Neural cell (in vitro differentiated cells): ENCODE measurements at regions not wholly inside any gene's neighbourhood (a gene's known extent, or its start where the extent isn't known, plus 50 kb on each side); places are given as distances from the start of the nearest gene placed in this dataset.

ENCODE experiments used
- EP300 ChIP-seq: fragments of 450-650 bp; conservative IDR thresholded peaks from 2 replicates; pipeline ENCODE4 v1.6.1; 2014; ENCODE audit warnings: antibody characterized with exemption, mild to moderate bottlenecking, moderate library complexity; ENCODE audit not compliant: poor library complexity, severe bottlenecking
- EZH2 ChIP-seq: fragments of 200-600, 300-800 bp; shearing (Covaris generic), sonication (generic); IDR thresholded peaks from 2 replicates; pipeline ENCODE4 v1.6.1; 2014; ENCODE audit warnings: antibody characterized with exemption, low read length, borderline replicate concordance, mild to moderate bottlenecking; ENCODE audit not compliant: insufficient read depth, poor library complexity, severe bottlenecking
- MXI1 ChIP-seq: fragments of 450-650 bp; conservative IDR thresholded peaks from 2 replicates; pipeline ENCODE4 v1.6.1; 2014; ENCODE audit warnings: antibody characterized with exemption, mild to moderate bottlenecking; ENCODE audit not compliant: poor library complexity, severe bottlenecking
- POLR2AphosphoS5 ChIP-seq: IDR thresholded peaks from 2 replicates; pipeline ENCODE4 v1.6.1; 2012
- SMC3 ChIP-seq: fragments of 450-650 bp; conservative IDR thresholded peaks from 2 replicates; pipeline ENCODE4 v1.6.1; 2014; ENCODE audit warnings: antibody characterized with exemption, mild to moderate bottlenecking, moderate library complexity; ENCODE audit not compliant: poor library complexity
- TAF1 ChIP-seq: IDR thresholded peaks from 2 replicates; pipeline ENCODE4 v1.6.1; 2012; ENCODE audit warnings: low read depth
- TF ChIP-seq, protein P1 (sequence below): fragments of 450-650 bp; IDR thresholded peaks from 2 replicates; pipeline ENCODE4 v1.5.1; 2014; ENCODE audit warnings: antibody characterized with exemption, mild to moderate bottlenecking, moderate library complexity; ENCODE audit not compliant: poor library complexity, severe bottlenecking
- TF ChIP-seq, protein P2 (sequence below): IDR thresholded peaks from 2 replicates; pipeline ENCODE4 v1.6.1; 2012; ENCODE audit warnings: borderline replicate concordance

DNA sequence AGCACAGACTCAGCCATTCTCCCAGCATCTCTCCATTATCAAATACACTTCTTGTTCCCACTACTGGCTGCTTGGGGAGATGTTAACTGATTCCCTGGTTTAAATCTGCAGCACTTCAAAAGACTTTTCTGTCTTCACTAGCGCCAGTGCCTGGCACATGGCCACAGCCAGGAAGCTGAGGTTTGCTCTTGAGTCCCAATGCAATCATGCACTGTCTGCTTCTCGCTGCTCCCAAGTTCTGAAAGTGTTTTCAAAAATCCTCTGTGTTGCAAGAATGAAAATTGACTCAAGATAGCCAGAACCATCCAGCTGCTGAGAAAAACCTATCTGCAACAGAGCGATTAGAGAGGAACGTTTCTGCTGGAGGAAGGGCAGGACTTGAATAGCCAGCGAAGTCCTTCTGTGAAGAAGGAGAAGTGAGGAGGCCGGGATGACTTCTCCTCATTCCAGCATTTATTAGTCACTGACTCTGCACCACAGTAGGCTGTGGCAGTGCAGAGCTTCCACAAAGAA, 358.4 kb upstream of the NR2F2 start:
- TF ChIP-seq TAF1, result no peak
- TF ChIP-seq, protein P1, sequence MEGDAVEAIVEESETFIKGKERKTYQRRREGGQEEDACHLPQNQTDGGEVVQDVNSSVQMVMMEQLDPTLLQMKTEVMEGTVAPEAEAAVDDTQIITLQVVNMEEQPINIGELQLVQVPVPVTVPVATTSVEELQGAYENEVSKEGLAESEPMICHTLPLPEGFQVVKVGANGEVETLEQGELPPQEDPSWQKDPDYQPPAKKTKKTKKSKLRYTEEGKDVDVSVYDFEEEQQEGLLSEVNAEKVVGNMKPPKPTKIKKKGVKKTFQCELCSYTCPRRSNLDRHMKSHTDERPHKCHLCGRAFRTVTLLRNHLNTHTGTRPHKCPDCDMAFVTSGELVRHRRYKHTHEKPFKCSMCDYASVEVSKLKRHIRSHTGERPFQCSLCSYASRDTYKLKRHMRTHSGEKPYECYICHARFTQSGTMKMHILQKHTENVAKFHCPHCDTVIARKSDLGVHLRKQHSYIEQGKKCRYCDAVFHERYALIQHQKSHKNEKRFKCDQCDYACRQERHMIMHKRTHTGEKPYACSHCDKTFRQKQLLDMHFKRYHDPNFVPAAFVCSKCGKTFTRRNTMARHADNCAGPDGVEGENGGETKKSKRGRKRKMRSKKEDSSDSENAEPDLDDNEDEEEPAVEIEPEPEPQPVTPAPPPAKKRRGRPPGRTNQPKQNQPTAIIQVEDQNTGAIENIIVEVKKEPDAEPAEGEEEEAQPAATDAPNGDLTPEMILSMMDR, result no peak
- TF ChIP-seq, protein P2, sequence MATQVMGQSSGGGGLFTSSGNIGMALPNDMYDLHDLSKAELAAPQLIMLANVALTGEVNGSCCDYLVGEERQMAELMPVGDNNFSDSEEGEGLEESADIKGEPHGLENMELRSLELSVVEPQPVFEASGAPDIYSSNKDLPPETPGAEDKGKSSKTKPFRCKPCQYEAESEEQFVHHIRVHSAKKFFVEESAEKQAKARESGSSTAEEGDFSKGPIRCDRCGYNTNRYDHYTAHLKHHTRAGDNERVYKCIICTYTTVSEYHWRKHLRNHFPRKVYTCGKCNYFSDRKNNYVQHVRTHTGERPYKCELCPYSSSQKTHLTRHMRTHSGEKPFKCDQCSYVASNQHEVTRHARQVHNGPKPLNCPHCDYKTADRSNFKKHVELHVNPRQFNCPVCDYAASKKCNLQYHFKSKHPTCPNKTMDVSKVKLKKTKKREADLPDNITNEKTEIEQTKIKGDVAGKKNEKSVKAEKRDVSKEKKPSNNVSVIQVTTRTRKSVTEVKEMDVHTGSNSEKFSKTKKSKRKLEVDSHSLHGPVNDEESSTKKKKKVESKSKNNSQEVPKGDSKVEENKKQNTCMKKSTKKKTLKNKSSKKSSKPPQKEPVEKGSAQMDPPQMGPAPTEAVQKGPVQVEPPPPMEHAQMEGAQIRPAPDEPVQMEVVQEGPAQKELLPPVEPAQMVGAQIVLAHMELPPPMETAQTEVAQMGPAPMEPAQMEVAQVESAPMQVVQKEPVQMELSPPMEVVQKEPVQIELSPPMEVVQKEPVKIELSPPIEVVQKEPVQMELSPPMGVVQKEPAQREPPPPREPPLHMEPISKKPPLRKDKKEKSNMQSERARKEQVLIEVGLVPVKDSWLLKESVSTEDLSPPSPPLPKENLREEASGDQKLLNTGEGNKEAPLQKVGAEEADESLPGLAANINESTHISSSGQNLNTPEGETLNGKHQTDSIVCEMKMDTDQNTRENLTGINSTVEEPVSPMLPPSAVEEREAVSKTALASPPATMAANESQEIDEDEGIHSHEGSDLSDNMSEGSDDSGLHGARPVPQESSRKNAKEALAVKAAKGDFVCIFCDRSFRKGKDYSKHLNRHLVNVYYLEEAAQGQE, result no peak
- no peak for TF ChIP-seq EZH2
- TF ChIP-seq MXI1, result no peak
- TF ChIP-seq POLR2AphosphoS5, result no peak
- TF ChIP-seq EP300, result no peak
- TF ChIP-seq SMC3, result no peak
